ENCODE measurements at regions not wholly inside any gene's neighbourhood (a gene's known extent, or its start where the extent isn't known, plus 50 kb on each side); places are given as distances from the start of the nearest gene placed in this dataset.
A peak's percentile ranks its signal among the peaks of the same experiment; 100 is the strongest.

GRCh38 chr5:3310541-3311261, 284.9 kb upstream of the IRX1 start:
- peak; percentile 87 for DNase-seq (ENCODE audit: low read depth)
- FAIRE-seq: peak; percentile 88
- Histone ChIP-seq H3K4me3 (ENCODE audit: low read depth, low read length) (no peak overlapping the region), H3K27me3 (ENCODE audit: control insufficient read depth, insufficient read depth, low read length) (no peaks in the 10 kb centered on the region), H3K36me3 (ENCODE audit: control insufficient read depth, insufficient read depth, low read length) (no peaks in the 10 kb centered on the region)
- TF ChIP-seq CTCF (IDR thresholded peaks at IDR 0.05; ENCODE audit: insufficient read depth, low read length, severe bottlenecking): no peak

- DNase-seq (ENCODE audit: low read depth) (peak; percentile 34), FAIRE-seq (no peak)
- H3K36me3 ChIP-seq (ENCODE audit: control insufficient read depth, insufficient read depth, low read length): no peaks in the 10 kb centered on the region
- no peak overlapping the region for H3K4me3 ChIP-seq (ENCODE audit: low read depth, low read length)
- no peak for TF ChIP-seq CTCF (IDR thresholded peaks at IDR 0.05; ENCODE audit: insufficient read depth, low read length, severe bottlenecking)
- no peaks in the 10 kb centered on the region for H3K27me3 ChIP-seq (ENCODE audit: control insufficient read depth, insufficient read depth, low read length)
Measured at GRCh38 chr5:3309538-3309937, 286.1 kb upstream of the IRX1 start.

DNA sequence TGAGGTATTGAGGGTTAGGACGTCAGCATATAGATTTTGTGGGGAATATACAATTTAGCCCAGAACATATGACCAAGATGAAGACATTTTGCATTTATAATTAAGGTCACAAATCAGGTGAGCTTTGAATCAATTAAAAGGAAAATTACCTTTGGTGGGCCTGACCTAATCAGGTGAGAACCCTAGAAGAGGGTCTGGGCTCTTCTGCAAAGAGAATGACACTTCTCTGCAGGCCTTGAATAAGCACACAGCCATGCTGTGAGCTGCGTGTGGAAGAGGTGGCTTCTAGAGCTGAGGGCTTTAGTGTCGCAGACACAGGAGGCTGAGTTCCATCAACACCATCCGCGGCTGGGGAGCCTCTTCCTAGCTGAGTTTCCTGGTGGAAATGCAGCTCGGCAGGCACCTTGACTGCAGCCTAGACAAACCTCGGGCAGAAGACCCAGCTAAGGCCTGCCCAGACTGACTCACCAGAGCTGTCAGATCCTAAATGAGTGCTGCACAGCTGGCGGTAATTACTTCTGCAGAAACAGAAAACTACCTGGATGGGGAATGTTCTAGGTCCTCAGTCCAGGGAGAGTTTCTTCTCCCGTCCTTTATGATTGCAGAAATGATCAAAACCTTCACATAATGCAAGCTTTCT, 287.5 kb upstream of the IRX1 start:
- no peak overlapping the region for H3K4me3 ChIP-seq (ENCODE audit: low read depth, low read length)
- DNase-seq (ENCODE audit: low read depth): peak; percentile 3
- H3K36me3 ChIP-seq (ENCODE audit: control insufficient read depth, insufficient read depth, low read length): no peaks in the 10 kb centered on the region
- TF ChIP-seq CTCF (IDR thresholded peaks at IDR 0.05; ENCODE audit: insufficient read depth, low read length, severe bottlenecking): no peak
- no peak for FAIRE-seq
- H3K27me3 ChIP-seq (ENCODE audit: control insufficient read depth, insufficient read depth, low read length): no peaks in the 10 kb centered on the region

DNA sequence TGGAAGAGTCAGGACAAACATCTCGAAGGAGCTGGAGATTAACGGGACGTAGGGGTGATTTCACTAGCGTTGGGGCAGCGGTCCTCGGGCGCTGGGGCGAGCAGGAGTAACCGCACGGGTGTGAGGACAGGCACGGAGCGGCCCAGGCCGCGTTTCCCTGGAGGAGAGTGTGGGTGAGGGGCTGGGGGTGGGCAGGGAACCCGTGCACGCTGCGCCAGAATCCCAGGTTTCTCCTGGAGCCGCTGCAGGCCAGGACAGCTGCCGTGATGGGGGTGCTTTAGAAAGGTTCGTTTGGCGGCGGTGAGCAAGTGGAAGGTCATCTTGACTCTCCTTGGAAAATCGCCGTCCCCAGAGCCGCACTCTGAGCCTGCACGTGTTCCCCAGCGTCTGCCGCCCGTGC, 290.2 kb upstream of the IRX1 start:
- FAIRE-seq (no peak), DNase-seq (ENCODE audit: low read depth) (no peak)
- TF ChIP-seq CTCF (IDR thresholded peaks at IDR 0.05; ENCODE audit: insufficient read depth, low read length, severe bottlenecking): no peak
- Histone ChIP-seq H3K27me3 (ENCODE audit: control insufficient read depth, insufficient read depth, low read length) (no peaks in the 10 kb centered on the region), H3K4me3 (ENCODE audit: low read depth, low read length) (no peak overlapping the region), H3K36me3 (ENCODE audit: control insufficient read depth, insufficient read depth, low read length) (no peaks in the 10 kb centered on the region)

DNA sequence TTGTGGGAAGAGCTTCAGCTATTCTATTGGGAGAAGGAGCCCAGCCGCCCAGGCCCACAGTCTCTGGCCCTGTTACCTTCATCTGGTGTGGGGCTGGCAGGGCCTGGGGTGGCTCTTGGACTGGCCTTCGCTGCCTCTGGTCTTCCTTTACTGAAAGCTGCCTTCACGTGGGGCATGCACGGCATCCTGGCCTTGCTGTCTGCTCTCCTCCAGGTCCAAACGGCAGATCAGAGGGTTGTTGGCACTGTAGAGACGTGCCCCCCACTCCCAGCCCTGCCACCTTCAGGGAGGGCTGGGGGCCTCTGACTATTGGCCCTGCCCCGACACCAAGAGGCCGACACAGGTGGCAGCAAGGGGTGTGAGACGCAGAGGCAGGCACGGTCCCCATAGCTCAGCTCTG, 291.3 kb upstream of the IRX1 start:
- FAIRE-seq: no peak

More for the DNA sequence above, 291.3 kb upstream of the IRX1 start:
- H3K27me3 ChIP-seq (ENCODE audit: control insufficient read depth, insufficient read depth, low read length): no peaks in the 10 kb centered on the region
- TF ChIP-seq CTCF (IDR thresholded peaks at IDR 0.05; ENCODE audit: insufficient read depth, low read length, severe bottlenecking): no peak
- DNase-seq (ENCODE audit: low read depth): no peak
- H3K36me3 ChIP-seq (ENCODE audit: control insufficient read depth, insufficient read depth, low read length): no peaks in the 10 kb centered on the region
- no peak overlapping the region for H3K4me3 ChIP-seq (ENCODE audit: low read depth, low read length)
